A549 (cell line): ENCODE measurements at regions not wholly inside any gene's neighbourhood (a gene's known extent, or its start where the extent isn't known, plus 50 kb on each side); places are given as distances from the start of the nearest gene placed in this dataset.

Experiments
- ATAC-seq, 2 experiments: fragments of 200-7000 bp in 1 of 2; fragments of >200 bp in 1 of 2; cut with Nextera tagmentation in 1 of 2; cut with Tn5 transposase in 1 of 2; 3 replicates each; pipeline versions ENCODE4 v1.8.0 to v1.9.1; 2018 to 2020; ENCODE audit warnings: mild to moderate bottlenecking in 1 of 2, moderate library complexity in 1 of 2
- CTCF ChIA-PET: fragments of 300-600 bp; sonication (Branson Sonifier 250); formaldehyde crosslinking; extraction: SDS; loops from one replicate; lab custom pipeline; 2021; ENCODE audit warnings: antibody characterized with exemption, inconsistent platforms; lab: Yijun Ruan, JAX
- POLR2A ChIA-PET: fragments of 350-600 bp; formaldehyde crosslinking; extraction: SDS; loops from one replicate; lab custom pipeline; 2021; ENCODE audit warnings: antibody characterized with exemption, inconsistent platforms; lab: Yijun Ruan, JAX
- DNase-seq, 2 experiments: peaks; one replicate each; pipeline versions ENCODE4 v3.0.0 to v3.0.0-alpha.2; 2011 to 2016; ENCODE audit warnings: low read depth in 1 of 2, low spot score in 1 of 2
- FAIRE-seq: peaks from 2 replicates; lab custom pipeline; 2011; peaks lifted over from hg19 to GRCh38; lab: Jason Lieb, UNC
- H3K27ac ChIP-seq, 2 experiments: fragments of >200 bp; sonication (Bioruptor Twin); formaldehyde crosslinking; 3 replicates each; pipeline ENCODE4 v1.5.1; 2016 to 2017
- H3K4me1 ChIP-seq: fragments of >200 bp; sonication (Bioruptor Twin); formaldehyde crosslinking; 3 replicates; pipeline ENCODE4 v1.6.1; 2016
- H3K4me2 ChIP-seq: fragments of >200 bp; sonication (Bioruptor Twin); formaldehyde crosslinking; 3 replicates; pipeline ENCODE4 v1.6.1; 2016
- H3K4me3 ChIP-seq: fragments of >200 bp; sonication (Bioruptor Twin); formaldehyde crosslinking; 3 replicates; pipeline ENCODE4 v1.5.1; 2016
- H3K9me3 ChIP-seq: fragments of >200 bp; sonication (Bioruptor Twin); formaldehyde crosslinking; 3 replicates; pipeline ENCODE4 v1.6.1; 2016
- CEBPB ChIP-seq, 2 experiments: fragments of >200 bp in 1 of 2; sonication (Bioruptor Twin) in 1 of 2; formaldehyde crosslinking in 1 of 2; IDR thresholded peaks; 2 replicates each; pipeline ENCODE4 v1.6.1; 2012 to 2016
- CHD2 ChIP-seq: fragments of 150-350 bp; IDR thresholded peaks from 2 replicates; pipeline ENCODE4 v1.6.1; 2014; ENCODE audit warnings: low read length; ENCODE audit not compliant: partially characterized antibody
- CHD4 ChIP-seq: fragments of 200-600 bp; sonication (generic); IDR thresholded peaks from 2 replicates; pipeline ENCODE4 v1.6.1; 2016; ENCODE audit warnings: antibody characterized with exemption, mild to moderate bottlenecking, borderline replicate concordance
- EHMT2 ChIP-seq: fragments of 200-600 bp; sonication (generic); IDR thresholded peaks from 2 replicates; pipeline ENCODE4 v1.6.1; 2016; ENCODE audit warnings: antibody characterized with exemption, low read depth, mild to moderate bottlenecking, moderate library complexity
- FOSB ChIP-seq: fragments of 250-450 bp; sonication (Bioruptor Pico); IDR thresholded peaks from 2 replicates; pipeline ENCODE4 v1.5.0; 2020; ENCODE audit warnings: mild to moderate bottlenecking, moderate library complexity
- FOSL2 ChIP-seq, 2 experiments: fragments of 450-650 bp in 1 of 2; fragments of >200 bp in 1 of 2; sonication (Bioruptor Twin) in 1 of 2; formaldehyde crosslinking; IDR thresholded peaks; 2 replicates each; pipeline versions ENCODE4 v1.5.0 to v1.6.1; 2016 to 2020; ENCODE audit warnings: mild to moderate bottlenecking in 1 of 2, moderate library complexity in 1 of 2
- FOXS1 ChIP-seq: fragments of 250-450 bp; sonication (Bioruptor Pico); IDR thresholded peaks from 2 replicates; pipeline ENCODE4 v1.5.0; 2020; ENCODE audit warnings: mild to moderate bottlenecking, moderate library complexity
- GATA3 ChIP-seq: IDR thresholded peaks from 2 replicates; pipeline ENCODE4 v1.6.1; 2012; ENCODE audit warnings: borderline replicate concordance
- HDAC2 ChIP-seq: fragments of 200-600 bp; sonication (generic); IDR thresholded peaks from 2 replicates; pipeline ENCODE4 v1.6.1; 2016
- HEYL ChIP-seq: fragments of 250-450 bp; sonication (Bioruptor Pico); IDR thresholded peaks from 2 replicates; pipeline ENCODE4 v1.8.0; 2021; ENCODE audit warnings: mild to moderate bottlenecking, moderate library complexity
- HOXA7 ChIP-seq: fragments of 250-450 bp; sonication (Bioruptor Pico); IDR thresholded peaks from 2 replicates; pipeline ENCODE4 v1.5.0; 2020; ENCODE audit warnings: mild to moderate bottlenecking, moderate library complexity
- HOXB13 ChIP-seq: fragments of 250-450 bp; sonication (Bioruptor Pico); IDR thresholded peaks from 2 replicates; pipeline ENCODE4 v1.5.0; 2020; ENCODE audit warnings: low read depth, mild to moderate bottlenecking, moderate library complexity
- HOXB5 ChIP-seq: fragments of 250-450 bp; sonication (Bioruptor Pico); IDR thresholded peaks from 2 replicates; pipeline ENCODE4 v1.5.0; 2020; ENCODE audit warnings: mild to moderate bottlenecking, moderate library complexity
- JUNB ChIP-seq: fragments of >200 bp; sonication (Bioruptor Twin); formaldehyde crosslinking; IDR thresholded peaks from 2 replicates; pipeline ENCODE4 v1.6.1; 2016
- KDM1A ChIP-seq: fragments of 200-600 bp; sonication (generic); IDR thresholded peaks from 2 replicates; pipeline ENCODE4 v1.6.1; 2016; ENCODE audit warnings: low read depth, mild to moderate bottlenecking
- MYC ChIP-seq: IDR thresholded peaks from 2 replicates; pipeline ENCODE4 v1.6.1; 2012; ENCODE audit warnings: mild to moderate bottlenecking, inconsistent platforms, low read length, improper control_type of control experiment, borderline replicate concordance
- NPAS2 ChIP-seq: fragments of 250-450 bp; sonication (Bioruptor Pico); IDR thresholded peaks from 2 replicates; pipeline ENCODE4 v1.8.0; 2022; ENCODE audit warnings: mild to moderate bottlenecking, moderate library complexity, borderline replicate concordance
- POLR2A ChIP-seq: IDR thresholded peaks from 2 replicates; pipeline ENCODE4 v1.6.1; 2012; ENCODE audit warnings: mild to moderate bottlenecking, low read length
- RARB ChIP-seq: fragments of 250-450 bp; sonication (Bioruptor Pico); IDR thresholded peaks from 2 replicates; pipeline ENCODE4 v1.8.0; 2021; ENCODE audit warnings: mild to moderate bottlenecking, moderate library complexity
- RCOR1 ChIP-seq: fragments of 150-350 bp; IDR thresholded peaks from 2 replicates; pipeline ENCODE4 v1.6.1; 2014; ENCODE audit warnings: antibody characterized with exemption, low read length, low read depth
- RFX5 ChIP-seq: fragments of 450-650 bp; IDR thresholded peaks from 2 replicates; pipeline ENCODE4 v1.7.1; 2014; ENCODE audit warnings: antibody characterized with exemption, mild to moderate bottlenecking, moderate library complexity
- SMC3 ChIP-seq: fragments of >200 bp; sonication (Bioruptor Twin); formaldehyde crosslinking; IDR thresholded peaks from 3 replicates; pipeline ENCODE4 v1.6.1; 2018; ENCODE audit warnings: inconsistent platforms
- TFCP2L1 ChIP-seq: fragments of 250-450 bp; sonication (Bioruptor Pico); IDR thresholded peaks from 2 replicates; pipeline ENCODE4 v1.5.0; 2021; ENCODE audit warnings: mild to moderate bottlenecking
- ZNF302 ChIP-seq: fragments of 250-450 bp; sonication (Bioruptor Pico); IDR thresholded peaks from 2 replicates; pipeline ENCODE4 v1.9.0; 2021; ENCODE audit warnings: inconsistent platforms, mild to moderate bottlenecking, moderate library complexity
- ZSCAN20 ChIP-seq: fragments of 250-450 bp; sonication (Bioruptor Pico); IDR thresholded peaks from 2 replicates; pipeline ENCODE4 v1.8.0; 2022; ENCODE audit warnings: mild to moderate bottlenecking, moderate library complexity
- WGBS: methylation state at CpG from one replicate; pipeline ENCODE4 v1.1.6; 2017; ENCODE audit errors: missing lambda C conversion rate; 5-methylcytosine and 5-hydroxymethylcytosine counted together
- TF ChIP-seq, protein P1 (sequence below): fragments of >200 bp; sonication (Bioruptor Twin); formaldehyde crosslinking; IDR thresholded peaks from 3 replicates; pipeline ENCODE4 v1.6.1; 2016
- TF ChIP-seq, protein P2 (sequence below): fragments of >200 bp; sonication (Bioruptor Twin); formaldehyde crosslinking; IDR thresholded peaks from 3 replicates; pipeline ENCODE4 v1.5.1; 2016
- TF ChIP-seq, protein P3 (sequence below): IDR thresholded peaks from 2 replicates; pipeline ENCODE4 v1.6.1; 2012; ENCODE audit warnings: low read depth, borderline replicate concordance

DNA sequence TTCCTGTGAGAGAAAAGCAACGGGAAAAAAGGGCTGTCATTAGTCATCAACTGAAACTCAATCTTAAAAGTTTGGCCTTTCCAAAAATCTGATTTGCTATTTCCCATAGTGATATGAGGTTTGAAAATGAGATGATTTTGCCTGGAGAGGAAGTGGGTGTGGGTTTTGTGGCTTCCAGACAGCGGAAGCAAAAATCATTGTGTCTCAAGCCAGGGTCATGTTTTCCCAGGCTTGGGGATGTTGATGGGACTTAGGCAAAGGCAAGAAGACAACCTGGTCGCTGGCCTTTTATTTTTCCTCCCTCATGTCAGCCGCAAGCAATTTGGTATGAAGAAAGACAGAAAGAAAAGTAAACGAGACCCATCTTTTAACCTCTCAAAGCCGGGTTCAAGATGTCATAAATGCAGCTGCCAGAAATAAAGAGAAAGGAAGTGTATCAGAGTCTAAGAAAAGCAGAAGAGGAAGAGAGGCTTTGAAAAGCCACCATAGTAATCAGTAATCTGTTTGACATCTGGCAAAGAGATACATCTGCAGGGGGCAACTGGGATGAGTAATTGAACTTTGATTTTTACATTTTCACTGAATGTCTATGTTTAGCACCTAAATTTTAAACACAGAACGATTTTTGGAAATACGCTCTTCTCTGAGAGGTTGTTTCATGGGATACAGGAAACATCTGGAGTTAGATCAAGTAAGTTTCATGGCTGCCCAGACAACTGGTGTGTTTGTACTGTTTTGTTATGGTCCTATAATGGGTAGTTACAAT is 521.6 kb upstream of the SLIT2 start:
- WGBS = 11% methylated on average over 8 of the region's 8 CpGs
- POLR2A ChIA-PET = no interaction called here
- no peak overlapping the region for H3K4me3 ChIP-seq
- H3K27ac ChIP-seq = no peak overlapping the region
- H3K4me2 ChIP-seq = no peak overlapping the region
- TF ChIP-seq, protein P1, sequence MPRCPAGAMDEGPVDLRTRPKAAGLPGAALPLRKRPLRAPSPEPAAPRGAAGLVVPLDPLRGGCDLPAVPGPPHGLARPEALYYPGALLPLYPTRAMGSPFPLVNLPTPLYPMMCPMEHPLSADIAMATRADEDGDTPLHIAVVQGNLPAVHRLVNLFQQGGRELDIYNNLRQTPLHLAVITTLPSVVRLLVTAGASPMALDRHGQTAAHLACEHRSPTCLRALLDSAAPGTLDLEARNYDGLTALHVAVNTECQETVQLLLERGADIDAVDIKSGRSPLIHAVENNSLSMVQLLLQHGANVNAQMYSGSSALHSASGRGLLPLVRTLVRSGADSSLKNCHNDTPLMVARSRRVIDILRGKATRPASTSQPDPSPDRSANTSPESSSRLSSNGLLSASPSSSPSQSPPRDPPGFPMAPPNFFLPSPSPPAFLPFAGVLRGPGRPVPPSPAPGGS = no peak
- TF ChIP-seq HOXB5 (CRISPR knock-in tag) (no peak), HOXB13 (CRISPR knock-in tag) (no peak), ZSCAN20 (CRISPR knock-in tag) (no peak), FOXS1 (CRISPR knock-in tag) (no peak), JUNB (no peak), RARB (CRISPR knock-in tag) (no peak), CEBPB (IDR thresholded peaks at IDR 0.05) (no peak), ZNF302 (CRISPR knock-in tag) (no peak), KDM1A (no peak), TFCP2L1 (CRISPR knock-in tag) (no peak), CHD4 (no peak), HDAC2 (no peak), HOXA7 (CRISPR knock-in tag) (no peak), RFX5 (no peak)
- TF ChIP-seq, protein P2, sequence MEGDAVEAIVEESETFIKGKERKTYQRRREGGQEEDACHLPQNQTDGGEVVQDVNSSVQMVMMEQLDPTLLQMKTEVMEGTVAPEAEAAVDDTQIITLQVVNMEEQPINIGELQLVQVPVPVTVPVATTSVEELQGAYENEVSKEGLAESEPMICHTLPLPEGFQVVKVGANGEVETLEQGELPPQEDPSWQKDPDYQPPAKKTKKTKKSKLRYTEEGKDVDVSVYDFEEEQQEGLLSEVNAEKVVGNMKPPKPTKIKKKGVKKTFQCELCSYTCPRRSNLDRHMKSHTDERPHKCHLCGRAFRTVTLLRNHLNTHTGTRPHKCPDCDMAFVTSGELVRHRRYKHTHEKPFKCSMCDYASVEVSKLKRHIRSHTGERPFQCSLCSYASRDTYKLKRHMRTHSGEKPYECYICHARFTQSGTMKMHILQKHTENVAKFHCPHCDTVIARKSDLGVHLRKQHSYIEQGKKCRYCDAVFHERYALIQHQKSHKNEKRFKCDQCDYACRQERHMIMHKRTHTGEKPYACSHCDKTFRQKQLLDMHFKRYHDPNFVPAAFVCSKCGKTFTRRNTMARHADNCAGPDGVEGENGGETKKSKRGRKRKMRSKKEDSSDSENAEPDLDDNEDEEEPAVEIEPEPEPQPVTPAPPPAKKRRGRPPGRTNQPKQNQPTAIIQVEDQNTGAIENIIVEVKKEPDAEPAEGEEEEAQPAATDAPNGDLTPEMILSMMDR = no peak
- ATAC-seq (no peak), FAIRE-seq (no peak), DNase-seq (no peak)
- no peaks in the 10 kb centered on the region for H3K4me1 ChIP-seq
- H3K9me3 ChIP-seq = no peaks in the 10 kb centered on the region
- CTCF ChIA-PET = no interaction called here

DNA sequence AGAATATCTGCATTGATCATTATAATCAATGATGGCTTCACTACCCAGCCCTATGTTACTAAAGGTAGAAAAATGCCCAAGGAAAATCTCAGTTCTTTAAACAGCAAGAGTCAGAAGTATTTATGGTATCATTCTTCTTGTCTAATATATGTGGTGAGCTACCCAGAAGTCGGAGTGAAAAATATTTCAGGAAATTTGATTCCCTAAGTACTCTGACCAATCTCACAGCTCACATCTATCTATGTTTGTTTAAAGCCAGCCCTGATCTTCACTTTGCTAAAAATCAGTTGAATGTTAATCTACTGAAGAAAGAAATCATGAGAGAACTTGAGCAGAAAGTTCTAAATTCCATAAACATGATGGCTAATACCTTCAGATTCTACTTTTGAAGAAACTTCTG is 522.9 kb upstream of the SLIT2 start:
- POLR2A ChIA-PET = no interaction called here
- WGBS = 4% methylated on average over 1 of the region's 1 CpG
- no peak for ATAC-seq

More for the DNA sequence above, 522.9 kb upstream of the SLIT2 start:
- Histone ChIP-seq H3K4me2 (no peak overlapping the region), H3K27ac (no peak overlapping the region), H3K4me3 (no peak overlapping the region), H3K4me1 (no peaks in the 10 kb centered on the region), H3K9me3 (no peaks in the 10 kb centered on the region)
- CTCF ChIA-PET = interaction anchor here (0.6 kb wide), 1 partner anchor 9 kb away, joined by 3 read pairs; no protein-coding TSS in a partner anchor
- no peak for TF ChIP-seq EHMT2
- TF ChIP-seq KDM1A = no peak
- no peak for TF ChIP-seq CHD2
- no peak for TF ChIP-seq ZSCAN20 (CRISPR knock-in tag)
- TF ChIP-seq MYC = no peak
- no peak for TF ChIP-seq FOSB (CRISPR knock-in tag)
- TF ChIP-seq POLR2A = no peak
- no peak for TF ChIP-seq RCOR1
- TF ChIP-seq NPAS2 = no peak
- TF ChIP-seq HEYL (CRISPR knock-in tag) = no peak
- no peak for TF ChIP-seq HOXB13 (CRISPR knock-in tag)
- no peak for TF ChIP-seq GATA3
- no peak for TF ChIP-seq HOXB5 (CRISPR knock-in tag)
- no peak for TF ChIP-seq FOSL2 (IDR thresholded peaks at IDR 0.05)
- TF ChIP-seq FOSL2 (CRISPR knock-in tag; IDR thresholded peaks at IDR 0.05) = no peak
- TF ChIP-seq, protein P3, sequence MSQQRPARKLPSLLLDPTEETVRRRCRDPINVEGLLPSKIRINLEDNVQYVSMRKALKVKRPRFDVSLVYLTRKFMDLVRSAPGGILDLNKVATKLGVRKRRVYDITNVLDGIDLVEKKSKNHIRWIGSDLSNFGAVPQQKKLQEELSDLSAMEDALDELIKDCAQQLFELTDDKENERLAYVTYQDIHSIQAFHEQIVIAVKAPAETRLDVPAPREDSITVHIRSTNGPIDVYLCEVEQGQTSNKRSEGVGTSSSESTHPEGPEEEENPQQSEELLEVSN = no peak
- TF ChIP-seq SMC3 = no peak
- no peak for FAIRE-seq
- no peak for DNase-seq
